ENCODE measurements at regions not wholly inside any gene's neighbourhood (a gene's known extent, or its start where the extent isn't known, plus 50 kb on each side); places are given as distances from the start of the nearest gene placed in this dataset.

DNA sequence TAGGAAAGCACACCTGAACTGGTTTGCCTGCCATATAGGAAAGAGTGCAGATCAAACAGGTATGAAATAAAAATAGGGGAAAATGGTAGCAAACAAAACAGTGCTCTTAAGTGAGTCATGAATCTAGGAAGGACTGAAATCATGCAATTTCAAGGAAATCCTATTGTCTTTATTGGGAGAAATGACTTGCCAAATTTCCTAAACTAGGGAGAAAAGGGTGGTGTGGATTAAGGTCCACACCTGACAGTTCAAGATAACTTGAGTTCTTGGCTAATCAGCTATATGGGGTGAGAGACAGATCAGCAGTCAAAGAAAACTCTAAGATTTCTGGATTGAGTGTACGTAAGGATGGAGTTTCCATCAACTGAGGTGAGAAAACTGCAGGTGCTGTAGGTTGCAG is 101.1 kb downstream of the PRKAB2 start:
- TF ChIP-seq, protein P1, sequence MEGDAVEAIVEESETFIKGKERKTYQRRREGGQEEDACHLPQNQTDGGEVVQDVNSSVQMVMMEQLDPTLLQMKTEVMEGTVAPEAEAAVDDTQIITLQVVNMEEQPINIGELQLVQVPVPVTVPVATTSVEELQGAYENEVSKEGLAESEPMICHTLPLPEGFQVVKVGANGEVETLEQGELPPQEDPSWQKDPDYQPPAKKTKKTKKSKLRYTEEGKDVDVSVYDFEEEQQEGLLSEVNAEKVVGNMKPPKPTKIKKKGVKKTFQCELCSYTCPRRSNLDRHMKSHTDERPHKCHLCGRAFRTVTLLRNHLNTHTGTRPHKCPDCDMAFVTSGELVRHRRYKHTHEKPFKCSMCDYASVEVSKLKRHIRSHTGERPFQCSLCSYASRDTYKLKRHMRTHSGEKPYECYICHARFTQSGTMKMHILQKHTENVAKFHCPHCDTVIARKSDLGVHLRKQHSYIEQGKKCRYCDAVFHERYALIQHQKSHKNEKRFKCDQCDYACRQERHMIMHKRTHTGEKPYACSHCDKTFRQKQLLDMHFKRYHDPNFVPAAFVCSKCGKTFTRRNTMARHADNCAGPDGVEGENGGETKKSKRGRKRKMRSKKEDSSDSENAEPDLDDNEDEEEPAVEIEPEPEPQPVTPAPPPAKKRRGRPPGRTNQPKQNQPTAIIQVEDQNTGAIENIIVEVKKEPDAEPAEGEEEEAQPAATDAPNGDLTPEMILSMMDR (IDR thresholded peaks at IDR 0.05; ENCODE audit: poor library complexity): no peak
- TF ChIP-seq EZH2 (IDR thresholded peaks at IDR 0.05; ENCODE audit: borderline replicate concordance) (no peak), EZH2phosphoT487 (IDR thresholded peaks at IDR 0.05; ENCODE audit: low read depth, severe bottlenecking, unreplicated experiment) (no peak)

All from hepatocyte (in vitro differentiated cells).